H1 (cell line): ENCODE measurements at regions not wholly inside any gene's neighbourhood (a gene's known extent, or its start where the extent isn't known, plus 50 kb on each side); places are given as distances from the start of the nearest gene placed in this dataset.
"Not testable (repeated sequence)": the region's sequence is repeated elsewhere in the genome, so short reads cannot be mapped to it uniquely, and the experiment has no call there.

Experiments
- CTCF ChIA-PET: fragments of 300-600 bp; sonication (Branson Sonifier 250); formaldehyde crosslinking; loops from one replicate; lab custom pipeline; 2021; ENCODE audit not compliant: partially characterized antibody; lab: Charles Lee
- POLR2A ChIA-PET: fragments of 300-600 bp; sonication (Branson Sonifier 250); formaldehyde crosslinking; loops from one replicate; lab custom pipeline; 2021; ENCODE audit warnings: inconsistent platforms; ENCODE audit not compliant: partially characterized antibody; lab: Charles Lee
- DNase-seq, 2 experiments: peaks; one replicate each; pipeline versions ENCODE4 v3.0.0 to v3.0.0-alpha.2; 2010 to 2022; ENCODE audit warnings: low spot score in 2 of 2, low read depth in 1 of 2, mixed read lengths in 1 of 2
- FAIRE-seq: peaks from 2 replicates; lab custom pipeline; 2011; peaks lifted over from hg19 to GRCh38; lab: Jason Lieb, UNC
- H2AFZ ChIP-seq: 2 replicates; pipeline ENCODE4 v1.8.1; 2012; ENCODE audit warnings: low read length, inconsistent platforms
- H2AK5ac ChIP-seq: 2 replicates; pipeline ENCODE4 v1.6.1; 2013; ENCODE audit warnings: low read depth, low read length
- H2BK120ac ChIP-seq: replicated peaks from 2 replicates; pipeline ENCODE3; 2013; ENCODE audit warnings: low read depth, low read length, inconsistent platforms
- H2BK12ac ChIP-seq: 2 replicates; pipeline ENCODE4 v1.6.1; 2013; ENCODE audit warnings: low read depth, low read length
- H2BK15ac ChIP-seq: 2 replicates; pipeline ENCODE4 v1.6.1; 2013; ENCODE audit warnings: low read length
- H2BK20ac ChIP-seq: 2 replicates; pipeline ENCODE4 v1.6.1; 2013; ENCODE audit warnings: low read length
- H2BK5ac ChIP-seq: 2 replicates; pipeline ENCODE4 v1.6.1; 2013; ENCODE audit warnings: low read depth, low read length
- H3K14ac ChIP-seq: 2 replicates; pipeline ENCODE4 v1.6.1; 2013; ENCODE audit warnings: inconsistent platforms; ENCODE audit not compliant: insufficient read length
- H3K18ac ChIP-seq: 2 replicates; pipeline ENCODE4 v1.6.1; 2013; ENCODE audit warnings: low read length; ENCODE audit errors: extremely low read depth
- H3K23ac ChIP-seq: 2 replicates; pipeline ENCODE4 v1.6.1; 2013; ENCODE audit warnings: inconsistent platforms; ENCODE audit not compliant: insufficient read length
- H3K23me2 ChIP-seq: 2 replicates; pipeline ENCODE4 v1.6.1; 2013; ENCODE audit warnings: low read depth, low read length
- H3K27ac ChIP-seq: 2 replicates; pipeline ENCODE4 v1.6.1; 2011; ENCODE audit warnings: low read depth, low read length, inconsistent platforms
- H3K27me3 ChIP-seq, 4 experiments: replicated peaks in 1 of 4; 1 replicate in 1 of 4; 2 replicates in 3 of 4; pipeline versions ENCODE4 v1.6.1 to v1.8.1; 2011 to 2013; ENCODE audit warnings: low read length in 3 of 4, mild to moderate bottlenecking in 3 of 4, inconsistent platforms in 2 of 4, mixed read lengths in 2 of 4, moderate library complexity in 1 of 4; ENCODE audit not compliant: control insufficient read depth in 3 of 4, insufficient read depth in 3 of 4; ENCODE audit errors: extremely low read depth in 1 of 4
- H3K36me3 ChIP-seq, 4 experiments: 2 replicates each; pipeline versions ENCODE4 v1.6.1 to v1.8.1; 2011 to 2013; ENCODE audit warnings: mild to moderate bottlenecking in 4 of 4, low read length in 3 of 4, moderate library complexity in 2 of 4, control low read depth in 1 of 4, inconsistent platforms in 1 of 4; ENCODE audit not compliant: insufficient read depth in 4 of 4, control insufficient read depth in 2 of 4
- H3K4ac ChIP-seq: replicated peaks from 2 replicates; pipeline ENCODE3; 2013; ENCODE audit warnings: low read length, low read depth, mixed read lengths, inconsistent platforms; ENCODE audit not compliant: insufficient read length
- H3K4me1 ChIP-seq, 4 experiments: replicated peaks in 1 of 4; 1 replicate in 1 of 4; 2 replicates in 3 of 4; pipeline versions ENCODE4 v1.6.1 to v1.8.1; 2011 to 2013; ENCODE audit warnings: low read length in 3 of 4, inconsistent platforms in 2 of 4, mixed read lengths in 1 of 4; ENCODE audit not compliant: insufficient read depth in 4 of 4, control insufficient read depth in 3 of 4
- H3K4me2 ChIP-seq, 2 experiments: 2 replicates each; pipeline versions ENCODE4 v1.6.1 to v1.8.1; 2011 to 2013; ENCODE audit warnings: low read depth in 2 of 2, low read length in 2 of 2, control low read depth in 1 of 2, inconsistent platforms in 1 of 2, mild to moderate bottlenecking in 1 of 2; ENCODE audit not compliant: insufficient read depth in 1 of 2
- H3K4me3 ChIP-seq, 4 experiments: fragments of 200-600, 300-600 bp in 1 of 4; sonication (generic), shearing (Covaris generic), sonication (Bioruptor Twin) in 1 of 4; 2 replicates each; pipeline versions ENCODE4 v1.5.1 to v1.8.1; 2011 to 2016; ENCODE audit warnings: low read length in 4 of 4, low read depth in 3 of 4, control low read depth in 2 of 4, inconsistent platforms in 2 of 4, mild to moderate bottlenecking in 2 of 4, mixed read lengths in 1 of 4, moderate library complexity in 1 of 4; ENCODE audit not compliant: insufficient read depth in 2 of 4; ENCODE audit errors: extremely low read depth in 1 of 4
- H3K56ac ChIP-seq: replicated peaks from 2 replicates; pipeline ENCODE3; 2013; ENCODE audit warnings: low read depth, mild to moderate bottlenecking, mixed read lengths, low read length, inconsistent platforms; ENCODE audit not compliant: insufficient read length
- H3K79me1 ChIP-seq: 2 replicates; pipeline ENCODE4 v1.6.1; 2013; ENCODE audit warnings: low read depth, low read length, control low read depth
- H3K79me2 ChIP-seq, 2 experiments: 2 replicates each; pipeline versions ENCODE4 v1.6.1 to v1.8.1; 2012 to 2013; ENCODE audit warnings: low read length in 2 of 2, mild to moderate bottlenecking in 2 of 2, inconsistent platforms in 1 of 2; ENCODE audit not compliant: insufficient read depth in 2 of 2, control insufficient read depth in 1 of 2
- H3K9ac ChIP-seq, 4 experiments: replicated peaks in 1 of 4; 1 replicate in 1 of 4; 2 replicates in 3 of 4; pipeline versions ENCODE4 v1.6.1 to v1.8.1; 2011 to 2013; ENCODE audit warnings: low read depth in 3 of 4, low read length in 3 of 4, control low read depth in 2 of 4, mild to moderate bottlenecking in 2 of 4, moderate library complexity in 2 of 4, inconsistent platforms in 1 of 4; ENCODE audit errors: extremely low read depth in 1 of 4
- H3K9me3 ChIP-seq, 2 experiments: 2 replicates each; pipeline versions ENCODE4 v1.6.1 to v1.8.1; 2012 to 2013; ENCODE audit warnings: mild to moderate bottlenecking in 2 of 2, moderate library complexity in 2 of 2, control low read depth in 1 of 2, inconsistent platforms in 1 of 2, low read depth in 1 of 2, low read length in 1 of 2, mixed read lengths in 1 of 2; ENCODE audit not compliant: insufficient read depth in 2 of 2
- H4K20me1 ChIP-seq, 2 experiments: replicated peaks in 1 of 2; 2 replicates each; pipeline versions ENCODE3 to v1.8.1; 2011 to 2013; ENCODE audit warnings: inconsistent platforms in 2 of 2, low read length in 2 of 2, mild to moderate bottlenecking in 1 of 2; ENCODE audit not compliant: insufficient read depth in 2 of 2, control insufficient read depth in 1 of 2
- H4K5ac ChIP-seq: 2 replicates; pipeline ENCODE4 v1.6.1; 2013; ENCODE audit warnings: low read length, low read depth, mixed read lengths, inconsistent platforms; ENCODE audit not compliant: insufficient read length
- H4K8ac ChIP-seq: 2 replicates; pipeline ENCODE4 v1.8.0; 2013; ENCODE audit warnings: mild to moderate bottlenecking, moderate library complexity, low read length, inconsistent platforms; ENCODE audit not compliant: insufficient read depth; ENCODE audit errors: extremely low read depth
- H4K91ac ChIP-seq: replicated peaks from 2 replicates; pipeline ENCODE3; 2013; ENCODE audit warnings: low read length, mixed read lengths, inconsistent platforms; ENCODE audit not compliant: insufficient read length
- WGBS, 2 experiments: shearing (Covaris generic) in 1 of 2; methylation state at CpG; one replicate each; pipeline versions ENCODE4 v1.1.6 to v1.1.7; 2013 to 2015; ENCODE audit warnings: low lambda C conversion rate in 2 of 2, mixed read lengths in 2 of 2, inconsistent platforms in 1 of 2, low coverage in 1 of 2, missing lambda C conversion rate in 1 of 2; ENCODE audit not compliant: insufficient replicate concordance in 2 of 2, insufficient coverage in 1 of 2, insufficient read length in 1 of 2; ENCODE audit errors: extremely low coverage in 1 of 2, missing lambda C conversion rate in 1 of 2; 5-methylcytosine and 5-hydroxymethylcytosine counted together

GRCh38 chr3:153642576-153642975 is 478.6 kb upstream of the ARHGEF26 start:
- CTCF ChIA-PET, H3K14ac ChIP-seq, POLR2A ChIA-PET, H3K56ac ChIP-seq, H2BK15ac ChIP-seq, H2AFZ ChIP-seq, H3K79me1 ChIP-seq, DNase-seq, H4K20me1 ChIP-seq, H3K23me2 ChIP-seq, H3K18ac ChIP-seq, H2BK12ac ChIP-seq, H3K9ac ChIP-seq, H3K27ac ChIP-seq, H2BK20ac ChIP-seq, H2BK5ac ChIP-seq, H2AK5ac ChIP-seq, H4K5ac ChIP-seq, H3K23ac ChIP-seq, H3K27me3 ChIP-seq, H3K79me2 ChIP-seq, H2BK120ac ChIP-seq, H4K91ac ChIP-seq, FAIRE-seq, H3K36me3 ChIP-seq, H3K4ac ChIP-seq, H3K9me3 ChIP-seq, H4K8ac ChIP-seq: not testable (repeated sequence)
- peaks cover 7 to 18% (median 13%) of the 10 kb centered on the region in 4 experiments; a peak in 6 of 7 replicates for H3K4me1 ChIP-seq
- H3K4me2 ChIP-seq, result peak overlapping the region; percentile 38 to 39; a peak in 2 of 4 replicates
- H3K4me3 ChIP-seq, result peak overlapping the region in 1 of 4 experiments; percentile 36; a peak in 1 of 8 replicates

- WGBS, 2 experiments, result 64% methylated on average over 2 of the region's 2 CpGs; no CpG with 5 or more reads in 1 of the 2 experiments
- H2AK5ac ChIP-seq, FAIRE-seq: not testable (repeated sequence)
These were observed 477.7 kb upstream of the ARHGEF26 start for GRCh38 chr3:153643471-153643870.

More at GRCh38 chr3:153643471-153643870, 477.7 kb upstream of the ARHGEF26 start:
- H3K4me3 ChIP-seq, H2BK12ac ChIP-seq, H3K79me2 ChIP-seq, H2BK120ac ChIP-seq, H3K18ac ChIP-seq, H3K4ac ChIP-seq, H3K9ac ChIP-seq, H2BK5ac ChIP-seq, H2BK15ac ChIP-seq, H3K14ac ChIP-seq, H3K9me3 ChIP-seq, H3K36me3 ChIP-seq, H4K8ac ChIP-seq, H2AFZ ChIP-seq, H2BK20ac ChIP-seq, DNase-seq, POLR2A ChIA-PET, H4K91ac ChIP-seq, H4K20me1 ChIP-seq, H3K79me1 ChIP-seq, H4K5ac ChIP-seq, H3K27me3 ChIP-seq, H3K23me2 ChIP-seq, H3K56ac ChIP-seq, H3K4me2 ChIP-seq, H3K27ac ChIP-seq, H3K23ac ChIP-seq: not testable (repeated sequence)
- CTCF ChIA-PET, result interaction anchor here (0.6 kb wide), 1 partner anchor 20 kb away, joined by 3 read pairs; no protein-coding TSS in a partner anchor
- peaks cover 7 to 25% (median 13%) of the 10 kb centered on the region in 4 experiments; a peak in 6 of 7 replicates for H3K4me1 ChIP-seq
